GM18909 (cell line): ENCODE measurements at regions not wholly inside any gene's neighbourhood (a gene's known extent, or its start where the extent isn't known, plus 50 kb on each side); places are given as distances from the start of the nearest gene placed in this dataset.

Experiments used
- ATAC-seq: cut with Tn5 transposase; IDR thresholded peaks from one replicate; pipeline ENCODE4 v1.9.1; 2021; ENCODE audit warnings: mild to moderate bottlenecking; ENCODE audit not compliant: unreplicated experiment, poor library complexity

DNA sequence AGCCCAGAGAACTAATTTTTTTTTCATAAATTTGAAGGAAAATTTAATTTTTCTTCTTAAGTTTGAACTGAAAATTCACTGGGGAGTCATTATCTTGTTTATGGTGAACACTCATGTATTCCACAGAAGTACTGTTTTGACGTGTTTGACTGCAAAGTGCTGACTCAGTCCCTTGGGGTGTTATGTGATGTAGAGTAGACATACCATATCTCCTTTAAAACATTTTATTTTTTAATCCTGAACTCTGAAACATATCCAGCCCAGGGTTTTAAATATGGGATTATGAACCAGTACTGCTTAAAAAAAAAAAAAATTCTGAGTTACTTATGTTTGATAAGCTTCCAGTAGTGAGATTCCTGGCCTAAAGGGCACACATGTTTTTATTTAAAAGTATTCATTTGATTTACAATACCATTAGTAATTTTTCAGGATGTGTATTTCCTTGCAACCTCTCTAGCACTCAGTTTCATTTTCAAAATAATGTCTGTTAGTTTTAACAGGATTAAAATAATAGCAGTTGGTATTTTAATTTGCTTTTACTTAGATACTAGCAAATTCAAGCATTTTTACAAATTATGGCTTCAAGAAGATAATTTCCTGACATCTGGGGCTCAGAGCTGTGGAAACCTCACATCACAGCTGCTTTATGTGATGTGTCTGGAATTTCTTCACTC is 81.7 kb upstream of the PDE10A start:
- ATAC-seq, result no peak

DNA sequence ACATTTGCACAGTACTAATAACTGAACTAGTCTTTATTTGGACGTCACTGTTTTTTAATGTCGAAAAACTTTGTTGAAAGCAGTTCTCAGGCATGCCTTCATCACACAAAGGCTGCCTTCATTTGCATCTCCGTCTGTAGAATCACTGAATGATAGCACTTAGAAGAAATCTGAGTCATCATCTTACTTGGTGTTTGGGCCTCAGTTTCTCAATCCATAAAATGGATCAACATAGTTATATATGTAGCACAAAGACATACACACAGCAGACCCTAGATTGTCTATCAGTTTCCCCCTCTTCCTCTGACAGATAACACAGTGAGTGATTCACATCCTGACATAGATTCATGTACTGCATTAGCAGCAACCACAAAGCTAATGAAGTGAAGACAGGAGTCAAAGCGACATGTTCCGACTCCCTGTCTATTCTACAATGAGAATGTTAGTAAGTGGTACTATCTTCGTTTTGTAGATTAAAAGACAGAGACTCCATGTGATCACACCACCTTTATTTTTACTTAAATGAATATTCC is 80.4 kb upstream of the PDE10A start:
- ATAC-seq, result no peak

DNA sequence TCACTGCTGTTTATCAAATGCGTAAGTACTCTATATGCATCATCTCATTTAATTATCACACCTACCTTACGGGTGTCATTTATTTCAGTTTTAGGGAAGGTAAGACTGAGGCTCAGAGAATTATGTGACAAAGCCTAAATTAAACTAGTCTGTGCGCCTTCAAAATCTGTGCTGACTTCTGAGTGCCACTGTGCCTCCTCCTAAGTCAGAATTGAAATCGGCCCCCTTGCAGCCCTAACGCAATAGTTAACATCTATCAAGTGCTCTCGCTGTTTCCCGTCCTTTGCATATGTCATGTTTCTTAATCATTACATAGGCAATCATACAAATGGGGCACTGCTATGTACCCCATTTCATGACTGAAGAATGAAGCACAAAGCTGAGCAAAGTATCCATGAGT is 79.0 kb upstream of the PDE10A start:
- ATAC-seq, result no peak

DNA sequence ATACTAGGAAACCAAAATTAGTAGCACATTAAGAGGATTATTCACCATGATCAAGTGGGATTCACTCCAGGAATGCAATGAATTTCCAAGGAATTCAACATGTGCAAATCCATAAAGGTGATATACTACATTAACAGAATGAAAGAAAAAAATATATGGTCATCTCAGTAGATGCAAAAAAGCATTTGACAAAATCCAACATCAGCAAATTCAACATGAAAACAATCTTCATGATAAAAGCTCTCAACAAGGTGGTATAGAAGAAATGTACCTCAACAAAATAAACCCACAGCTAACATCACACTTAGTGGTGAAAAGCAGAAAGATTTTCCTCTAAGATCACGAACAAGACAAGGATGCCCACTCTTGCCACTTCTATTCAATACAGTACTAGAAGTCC is 74.4 kb upstream of the PDE10A start:
- ATAC-seq, result no peak

DNA sequence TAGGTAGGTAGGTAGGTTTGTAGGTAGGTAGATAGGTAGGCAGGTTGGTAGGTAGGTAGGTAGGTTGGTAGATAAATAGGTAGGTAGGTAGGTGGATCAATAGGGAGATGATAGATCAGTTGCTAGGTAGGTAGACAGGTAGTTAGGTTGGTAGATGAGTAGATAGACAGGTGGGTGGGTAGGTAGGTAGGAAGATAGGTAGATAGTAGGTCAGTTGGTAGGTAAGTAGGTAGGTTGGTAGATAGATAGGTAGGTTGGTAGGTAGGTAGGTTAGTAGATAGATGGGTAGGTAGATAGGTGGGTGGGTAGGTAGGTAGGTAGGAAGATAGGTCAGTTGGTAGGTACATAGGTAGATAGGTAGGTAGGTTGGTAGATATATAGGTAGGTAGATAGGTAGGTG is 72.0 kb upstream of the PDE10A start:
- ATAC-seq, result no peak

DNA sequence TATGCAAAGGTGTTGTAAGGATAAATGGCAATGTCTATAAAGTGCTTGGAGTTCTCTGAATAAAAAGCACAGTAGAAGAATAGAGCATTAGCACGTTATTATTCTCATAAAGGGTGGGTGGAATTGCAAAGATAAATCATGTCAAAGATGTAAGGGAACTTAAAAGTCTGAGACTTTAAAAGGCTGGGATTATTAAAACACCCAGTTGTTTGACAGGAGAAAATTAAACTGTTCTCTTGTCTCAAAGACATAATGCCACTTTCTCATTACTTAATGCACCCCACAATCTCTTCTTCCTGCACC is 70.4 kb upstream of the PDE10A start:
- ATAC-seq, result no peak

DNA sequence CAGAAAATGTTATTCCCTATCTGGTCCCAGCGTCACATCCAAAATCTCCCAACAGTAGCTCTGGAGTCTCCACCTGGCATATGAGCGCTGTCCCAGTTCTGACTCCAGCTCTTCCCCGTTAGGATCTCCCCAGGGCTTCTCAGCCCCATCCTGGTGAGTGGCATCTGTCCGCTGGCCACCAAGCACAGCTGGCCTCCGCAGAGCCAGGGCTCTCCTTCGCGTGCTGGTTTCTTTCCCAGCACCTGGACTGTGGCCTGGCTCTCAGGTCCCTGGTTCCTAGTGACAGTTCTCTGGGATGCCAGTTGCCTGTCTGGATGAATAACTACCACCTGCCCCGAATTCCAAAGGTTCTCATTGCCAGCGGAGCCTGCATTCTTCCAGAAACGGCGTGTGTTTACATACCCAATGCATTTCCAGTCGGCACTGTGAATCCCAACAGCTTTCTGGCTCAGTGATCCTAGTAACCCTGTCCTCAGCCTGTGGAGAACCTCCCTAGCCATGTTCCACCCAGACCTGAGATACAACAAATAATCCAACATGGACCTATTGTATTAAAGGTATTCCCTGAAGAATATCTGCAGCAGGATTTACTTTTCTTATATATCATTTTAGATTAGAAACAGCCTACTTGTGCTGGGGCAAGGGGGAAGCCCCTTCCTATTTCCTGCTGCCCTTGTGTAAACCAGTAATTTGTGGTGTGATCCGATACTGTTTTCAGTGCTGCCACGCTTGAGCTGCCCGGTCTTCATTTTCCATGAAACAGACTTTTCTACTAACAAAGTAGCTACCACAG is 69.9 kb upstream of the PDE10A start:
- peak; percentile 72 for ATAC-seq

DNA sequence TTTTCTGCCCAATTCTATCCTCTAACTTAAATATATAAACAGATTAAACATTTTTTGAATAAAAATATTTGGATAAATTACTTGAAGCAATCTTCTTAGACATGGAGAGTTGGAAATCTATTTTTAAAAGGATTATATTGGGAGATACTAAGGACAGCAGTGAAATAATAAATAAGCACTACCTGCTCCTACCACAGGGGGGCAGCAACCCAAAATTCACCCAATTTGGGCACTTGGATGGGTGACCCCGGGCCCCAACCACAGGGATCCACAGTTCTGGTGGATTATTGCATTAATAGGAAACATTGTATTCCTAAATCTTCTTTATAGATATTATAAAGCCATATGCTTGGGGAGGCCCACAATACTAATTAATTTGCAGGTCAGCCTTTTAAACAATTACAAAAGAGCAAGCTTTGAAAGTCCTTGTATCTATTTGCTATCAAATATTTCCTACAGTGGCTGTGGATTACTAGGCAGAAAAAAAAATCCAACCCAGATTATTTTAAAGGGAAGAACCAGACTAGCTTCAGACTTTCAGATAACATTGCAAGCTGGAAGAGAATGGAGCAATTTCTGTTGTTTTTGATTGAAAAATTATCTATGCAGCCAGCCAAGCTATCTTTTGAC is 66.4 kb upstream of the PDE10A start:
- no peak for ATAC-seq

DNA sequence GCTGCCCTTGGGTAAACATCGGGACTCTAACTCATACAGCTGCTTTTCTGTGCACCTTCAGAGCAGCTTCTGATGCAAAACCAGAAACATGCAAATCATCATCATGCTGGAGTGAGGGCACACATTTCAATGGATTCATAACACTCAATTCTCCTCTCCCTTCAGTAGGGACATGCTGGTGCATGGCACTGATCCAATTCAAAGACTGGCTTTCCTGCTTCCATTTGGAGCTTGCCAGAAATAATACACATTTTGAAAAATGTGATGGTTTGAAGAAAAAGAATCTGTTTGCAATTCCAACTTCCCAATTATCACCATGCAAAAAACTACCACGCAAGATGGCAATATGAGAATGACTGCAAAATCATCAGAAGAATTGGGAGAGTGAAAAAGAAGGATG is 65.2 kb upstream of the PDE10A start:
- ATAC-seq, result no peak

DNA sequence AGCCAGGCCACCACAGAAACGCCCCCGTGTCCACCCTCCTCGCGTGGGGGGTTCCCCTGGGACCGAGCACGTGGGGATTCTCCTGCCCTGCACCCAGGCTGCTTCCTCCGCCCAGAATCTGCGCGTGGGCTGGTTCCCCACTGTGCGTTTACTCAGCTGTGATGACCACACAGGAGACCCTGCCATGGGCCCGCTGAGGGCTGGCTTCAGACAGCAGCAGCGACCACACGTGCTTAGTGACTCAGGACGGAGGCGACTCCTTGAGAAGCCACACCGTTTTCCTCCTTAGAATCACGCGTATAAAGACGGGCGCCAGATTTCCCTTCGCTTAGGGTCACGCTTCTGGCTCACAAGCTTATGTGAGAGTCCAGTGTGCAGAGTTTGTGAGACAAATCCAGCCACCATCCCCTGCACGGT is 63.9 kb upstream of the PDE10A start:
- no peak for ATAC-seq

DNA sequence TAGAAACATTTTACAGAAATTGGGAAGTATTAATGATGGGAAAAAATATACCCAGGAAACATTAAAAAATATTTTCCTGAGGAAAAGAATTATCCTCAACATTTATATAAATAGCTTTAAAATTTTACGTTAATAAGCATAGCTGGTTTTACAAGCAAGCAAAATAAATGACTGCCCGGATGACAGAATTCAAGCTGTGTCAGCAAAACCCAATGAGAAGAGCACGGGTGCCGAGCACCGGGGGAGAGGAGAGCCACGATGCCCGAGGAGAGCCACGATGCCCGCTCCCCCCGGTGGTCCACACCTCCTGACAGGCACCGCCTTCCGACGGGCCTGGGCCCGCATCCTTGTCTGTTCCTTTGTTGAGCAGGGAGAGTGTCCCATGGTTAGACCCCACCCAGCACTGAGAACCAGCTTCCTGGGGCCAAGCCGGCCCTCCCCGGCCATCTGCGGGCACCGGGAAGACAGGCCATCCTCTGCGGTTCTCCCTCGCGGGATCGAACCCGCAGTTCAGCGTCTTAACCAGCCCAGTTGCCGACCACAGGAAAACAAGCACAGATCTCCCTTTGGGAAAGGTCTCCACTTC is 63.3 kb upstream of the PDE10A start:
- no peak for ATAC-seq

DNA sequence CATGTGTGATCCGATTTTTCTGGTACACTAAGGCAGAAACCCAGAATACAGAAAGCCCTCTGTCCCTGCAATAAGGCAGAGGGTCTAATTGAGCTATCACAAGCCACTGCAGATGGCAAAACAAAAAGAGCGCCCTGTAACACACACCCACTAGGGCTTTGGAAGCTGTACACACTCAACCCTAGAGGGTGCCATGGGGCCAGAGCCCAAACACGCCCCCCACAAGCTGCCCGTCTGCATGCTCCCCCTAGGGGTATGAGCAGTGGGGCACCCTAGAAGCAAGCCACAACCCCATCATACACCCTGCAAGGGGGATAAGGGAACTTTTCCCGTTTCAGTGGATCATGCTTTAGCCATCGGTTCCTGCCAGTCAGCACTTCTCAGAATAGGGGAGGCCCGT is 62.2 kb upstream of the PDE10A start:
- no peak for ATAC-seq

DNA sequence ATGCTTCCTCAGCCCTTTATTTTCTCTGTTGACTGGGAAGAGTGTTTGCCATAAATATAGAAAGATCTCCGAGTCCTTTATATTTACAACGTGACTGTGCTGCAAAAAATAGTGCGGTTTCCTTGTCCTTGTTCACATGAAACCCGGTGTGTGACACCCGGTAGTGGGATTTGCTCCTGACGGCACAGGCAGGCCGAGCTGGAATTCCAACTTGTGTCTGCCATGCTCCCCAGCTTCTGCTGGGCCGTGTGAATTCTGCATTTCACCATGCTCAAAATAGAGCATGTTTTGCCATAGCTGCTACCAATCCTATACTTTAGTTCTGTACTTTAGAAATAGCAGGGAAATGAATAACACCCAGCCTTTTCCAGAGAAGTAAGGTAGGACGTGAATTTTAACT is 60.3 kb upstream of the PDE10A start:
- no peak for ATAC-seq

DNA sequence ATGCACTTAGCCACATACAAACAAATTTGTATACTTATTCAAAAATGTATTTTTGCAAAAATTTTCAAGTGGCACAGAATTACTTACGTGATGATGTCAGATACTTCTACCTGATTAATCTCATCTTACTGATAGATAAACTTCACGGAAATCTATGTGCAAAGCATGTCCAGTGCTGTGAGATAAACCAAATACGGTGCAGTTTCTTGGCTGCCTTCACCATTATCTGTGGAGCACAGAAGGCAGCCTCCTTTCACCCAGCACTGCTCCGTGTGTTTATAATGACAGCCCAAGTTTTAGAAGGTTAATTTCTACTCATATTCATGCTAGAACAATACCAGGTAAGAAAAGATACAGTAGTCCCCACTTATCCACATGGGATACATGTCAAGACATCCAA is 59.0 kb upstream of the PDE10A start:
- ATAC-seq, result no peak

DNA sequence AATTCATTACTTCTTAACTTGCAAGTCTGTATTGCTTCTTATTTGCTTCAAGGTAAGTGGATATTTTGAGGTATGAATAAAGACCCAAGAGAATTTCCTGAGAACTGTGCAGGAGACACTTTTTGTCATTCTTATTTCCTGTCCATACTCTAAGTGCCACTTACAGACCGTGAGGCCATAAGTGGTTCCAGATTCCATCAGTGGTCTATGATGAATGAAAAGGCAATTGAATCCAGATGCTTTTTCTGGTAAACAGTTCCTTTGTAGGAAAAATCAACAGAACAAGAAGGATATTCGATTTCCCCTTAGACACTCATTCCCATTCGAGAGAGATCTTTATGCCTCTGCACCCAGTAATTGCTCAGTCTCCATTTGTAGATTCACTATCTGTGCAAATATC is 58.3 kb upstream of the PDE10A start:
- ATAC-seq, result no peak

DNA sequence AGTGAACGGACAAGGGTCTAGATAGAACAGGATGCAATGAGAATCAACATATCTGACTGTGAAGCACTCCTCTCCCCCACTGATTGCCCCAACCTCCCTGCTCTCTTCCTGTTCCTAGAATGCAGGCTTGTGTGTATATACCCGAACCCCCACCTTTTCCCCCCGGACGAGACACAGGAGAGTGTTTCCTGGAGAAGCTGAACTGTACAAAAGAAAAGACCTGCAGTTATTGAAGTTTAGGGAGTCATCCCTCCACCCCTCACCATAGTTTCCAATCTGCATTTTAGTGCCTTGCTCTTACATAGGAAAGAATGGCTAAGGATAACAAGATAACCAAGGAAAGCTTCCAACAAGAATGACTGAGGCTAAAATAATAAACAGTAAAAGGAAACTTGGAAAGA is 55.5 kb upstream of the PDE10A start:
- no peak for ATAC-seq

DNA sequence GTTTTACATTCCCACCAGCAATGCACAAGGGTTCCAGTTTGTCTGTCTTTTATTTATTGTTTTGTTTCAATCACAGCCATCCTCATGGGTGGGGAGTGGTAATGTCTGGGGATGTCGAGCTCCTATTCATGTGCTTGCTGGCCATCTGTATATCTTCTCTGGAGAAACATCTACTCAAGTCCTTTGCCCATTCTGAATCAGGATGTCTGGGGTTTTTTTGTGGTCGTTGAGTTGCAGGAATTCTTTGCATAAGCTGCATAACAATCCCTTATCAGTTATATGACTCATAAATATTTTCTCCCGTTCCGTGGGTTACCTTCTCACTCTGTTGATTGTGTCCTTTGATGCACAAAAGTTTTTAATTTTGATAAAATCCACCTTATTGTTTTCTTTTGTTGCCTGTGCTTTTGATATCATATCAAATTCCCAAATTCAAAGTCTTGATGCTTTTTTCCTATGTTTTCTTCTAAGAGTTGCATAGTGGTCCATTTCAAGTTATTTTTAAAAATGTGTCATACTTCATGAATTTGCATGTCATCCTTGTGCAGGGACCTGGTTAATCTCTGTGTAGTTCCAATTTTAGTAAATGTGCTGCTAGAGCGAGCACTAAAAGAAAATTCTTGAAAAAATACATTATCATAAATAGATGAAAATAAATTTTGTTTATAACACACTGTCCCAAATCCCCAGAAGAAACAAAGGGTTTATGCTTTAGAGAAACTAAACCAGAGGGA is 54.9 kb upstream of the PDE10A start:
- ATAC-seq, result no peak

DNA sequence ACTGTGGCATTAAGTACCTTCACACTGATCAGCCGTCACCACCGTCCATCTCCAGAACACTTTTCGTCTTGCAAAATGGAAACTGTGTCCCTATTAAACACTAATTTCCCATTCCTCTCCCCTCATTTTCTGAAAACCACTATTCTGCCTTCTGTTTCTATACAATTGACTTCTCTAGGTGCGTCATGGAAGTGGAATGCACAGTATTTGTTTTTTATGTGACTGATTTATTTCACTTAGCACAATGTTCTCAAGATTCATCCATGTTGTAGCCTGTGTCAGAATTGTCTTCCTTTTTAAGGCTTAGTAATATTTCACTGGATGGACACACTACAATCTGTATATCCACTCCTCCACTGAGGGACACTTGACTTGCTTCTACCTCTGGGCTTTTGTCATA is 53.8 kb upstream of the PDE10A start:
- ATAC-seq, result no peak

DNA sequence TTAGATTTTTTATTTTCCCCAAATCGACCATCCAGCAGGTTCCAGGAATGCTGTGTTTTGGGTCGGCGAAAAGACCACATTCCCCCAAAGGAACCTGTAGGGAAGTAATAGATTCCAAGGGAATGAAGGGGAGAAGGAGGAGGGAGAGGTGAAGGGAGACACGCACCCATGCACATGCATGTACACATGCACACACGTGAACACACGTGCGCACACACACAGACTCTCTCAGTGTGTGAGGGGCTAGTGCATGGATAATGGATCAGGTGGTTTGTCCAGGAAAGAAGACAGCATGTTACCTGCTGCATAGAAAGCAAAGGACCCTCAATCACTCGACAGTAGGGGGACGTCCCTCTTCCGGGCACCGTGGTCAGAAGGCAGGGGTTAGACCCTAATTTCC is 52.4 kb upstream of the PDE10A start:
- no peak for ATAC-seq

DNA sequence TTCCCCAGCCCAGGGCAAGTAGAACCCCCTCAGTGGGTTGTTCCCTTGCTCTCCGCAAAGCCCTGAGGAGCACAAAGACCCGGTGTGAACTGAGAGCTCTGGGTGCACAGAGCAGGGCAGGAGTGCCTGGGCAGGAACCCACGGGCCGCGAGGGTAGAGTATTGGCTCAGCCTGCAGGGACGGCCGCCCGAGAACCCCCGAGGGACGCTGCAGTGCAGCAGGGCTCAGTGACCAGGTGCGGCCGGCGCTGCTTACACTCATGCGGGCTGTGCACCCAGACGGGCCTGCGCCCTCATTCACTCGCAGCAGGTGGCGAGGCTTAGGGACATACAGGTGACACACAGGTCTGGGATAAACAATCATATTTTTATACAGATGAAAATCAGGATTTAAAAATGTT is 51.9 kb upstream of the PDE10A start:
- ATAC-seq, result no peak
